ENCODE measurements at regions not wholly inside any gene's neighbourhood (a gene's known extent, or its start where the extent isn't known, plus 50 kb on each side); places are given as distances from the start of the nearest gene placed in this dataset.

DNA sequence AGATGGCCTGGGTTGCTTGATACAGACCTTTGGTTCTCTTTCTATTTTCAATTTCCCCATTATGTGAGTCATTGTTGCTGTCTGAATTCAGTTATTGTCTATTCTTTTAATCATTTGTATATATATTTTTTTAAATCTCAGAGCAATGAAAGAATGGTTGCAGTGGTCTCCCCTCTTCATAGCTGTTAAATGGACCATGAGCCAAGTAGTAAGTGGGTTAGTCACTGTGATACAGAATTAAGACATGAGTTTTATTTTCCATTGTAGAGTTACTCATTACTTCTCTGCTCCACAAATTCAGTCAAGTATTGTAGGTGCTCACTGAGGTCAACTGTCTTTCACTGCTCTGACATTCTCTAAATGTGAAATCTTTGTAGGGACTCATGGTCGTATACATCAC is 174.6 kb upstream of the GRAMD2B start:
- no peak for DNase-seq
- Histone ChIP-seq H3K9me3 (replicated peaks) (no peaks in the 10 kb centered on the region), H3K27me3 (ENCODE audit: low read depth) (no peaks in the 10 kb centered on the region), H3K4me3 (no peak overlapping the region), H3K36me3 (no peaks in the 10 kb centered on the region), H3K4me1 (no peaks in the 10 kb centered on the region), H3K27ac (replicated peaks) (no peak overlapping the region)
- intact Hi-C loops (cut with micrococcal nuclease) = no loop called here
- TF ChIP-seq CTCF (IDR thresholded peaks at IDR 0.05; ENCODE audit: borderline replicate concordance) = no peak

- H3K4me3 ChIP-seq = no peak overlapping the region
- H3K27ac ChIP-seq (replicated peaks) = no peak overlapping the region
- no peaks in the 10 kb centered on the region for H3K27me3 ChIP-seq (ENCODE audit: low read depth)
- H3K36me3 ChIP-seq = no peaks in the 10 kb centered on the region
- intact Hi-C loops (cut with micrococcal nuclease) = no loop called here
- no peaks in the 10 kb centered on the region for H3K9me3 ChIP-seq (replicated peaks)
- TF ChIP-seq CTCF (IDR thresholded peaks at IDR 0.05; ENCODE audit: borderline replicate concordance) = no peak
- DNase-seq = no peak
- H3K4me1 ChIP-seq = no peaks in the 10 kb centered on the region
Measured at GRCh38 chr5:126251024-126251423, 172.2 kb upstream of the GRAMD2B start.

DNA sequence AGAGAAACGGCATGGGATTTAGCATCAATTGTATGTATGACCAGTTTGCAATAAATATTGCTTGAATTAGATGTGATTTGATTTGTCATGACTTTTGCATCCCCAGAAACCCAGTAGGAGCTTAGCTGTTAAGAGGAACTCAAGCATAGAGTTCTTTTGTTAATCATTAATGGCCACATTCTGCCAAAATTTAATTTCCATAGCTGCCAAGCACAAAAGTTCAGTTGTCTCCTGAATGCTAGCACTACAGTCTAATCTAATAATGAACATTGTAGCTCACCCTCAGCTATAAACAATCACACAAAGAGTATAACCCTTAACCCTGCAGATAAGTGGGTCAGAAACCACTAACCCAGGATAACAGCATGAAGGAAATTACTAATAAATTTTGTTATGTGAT is 169.8 kb upstream of the GRAMD2B start:
- Histone ChIP-seq H3K27me3 (ENCODE audit: low read depth) (no peaks in the 10 kb centered on the region), H3K27ac (replicated peaks) (no peak overlapping the region), H3K36me3 (no peaks in the 10 kb centered on the region), H3K9me3 (replicated peaks) (peaks cover 13% of the 10 kb centered on the region), H3K4me1 (no peaks in the 10 kb centered on the region), H3K4me3 (no peak overlapping the region)
- DNase-seq = no peak
- intact Hi-C loops (cut with micrococcal nuclease) = no loop called here
- no peak for TF ChIP-seq CTCF (IDR thresholded peaks at IDR 0.05; ENCODE audit: borderline replicate concordance)

DNA sequence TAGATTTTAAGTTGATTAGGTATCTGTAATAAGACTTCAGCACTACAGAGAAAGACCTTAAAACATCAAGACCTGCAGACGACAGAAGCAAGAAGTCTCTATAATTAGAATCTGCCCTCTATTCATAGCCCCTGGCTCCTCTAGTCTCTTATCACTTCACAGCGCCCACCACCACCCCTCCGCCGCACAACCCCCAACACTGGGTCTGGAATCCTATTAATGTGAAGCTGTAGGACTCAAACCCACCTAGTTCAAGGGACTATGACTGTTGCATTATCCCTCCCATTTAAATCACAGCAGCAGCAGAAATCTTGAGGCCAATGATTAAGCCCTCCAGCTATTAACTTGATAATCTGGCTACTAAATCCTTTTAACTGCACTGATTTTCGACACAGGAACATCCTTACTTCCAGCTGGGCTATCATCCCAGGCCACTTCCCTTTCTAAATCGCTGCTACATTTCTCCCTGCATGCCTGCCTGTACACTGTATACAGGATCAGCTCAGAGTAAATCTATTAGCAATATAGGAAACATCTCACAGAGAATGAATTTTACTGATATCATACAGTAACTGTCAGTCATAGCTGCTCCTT is 159.5 kb upstream of the GRAMD2B start:
- H3K4me1 ChIP-seq = no peaks in the 10 kb centered on the region
- no peak overlapping the region for H3K4me3 ChIP-seq
- TF ChIP-seq CTCF (IDR thresholded peaks at IDR 0.05; ENCODE audit: borderline replicate concordance) = no peak
- H3K36me3 ChIP-seq = no peaks in the 10 kb centered on the region
- H3K9me3 ChIP-seq (replicated peaks) = peaks cover 41% of the 10 kb centered on the region
- no peak for DNase-seq
- H3K27me3 ChIP-seq (ENCODE audit: low read depth) = no peaks in the 10 kb centered on the region
- H3K27ac ChIP-seq (replicated peaks) = no peak overlapping the region
- intact Hi-C loops (cut with micrococcal nuclease) = no loop called here

- H3K36me3 ChIP-seq = no peaks in the 10 kb centered on the region
- H3K27me3 ChIP-seq (ENCODE audit: low read depth) = no peaks in the 10 kb centered on the region
- no peak for TF ChIP-seq CTCF (IDR thresholded peaks at IDR 0.05; ENCODE audit: borderline replicate concordance)
- peaks cover 25% of the 10 kb centered on the region for H3K9me3 ChIP-seq (replicated peaks)
- H3K4me1 ChIP-seq = no peaks in the 10 kb centered on the region
- no peak for DNase-seq
- H3K4me3 ChIP-seq = no peak overlapping the region
- no peak overlapping the region for H3K27ac ChIP-seq (replicated peaks)
- intact Hi-C loops (cut with micrococcal nuclease) = no loop called here
Measured at GRCh38 chr5:126265917-126266316, 157.3 kb upstream of the GRAMD2B start.

Data from left ventricle myocardium inferior (tissue), 1 donor.